GM18873 (cell line): ENCODE measurements at regions not wholly inside any gene's neighbourhood (a gene's known extent, or its start where the extent isn't known, plus 50 kb on each side); places are given as distances from the start of the nearest gene placed in this dataset.

Experiments used
- ATAC-seq: cut with Tn5 transposase; IDR thresholded peaks from one replicate; pipeline ENCODE4 v1.9.1; 2021; ENCODE audit warnings: mild to moderate bottlenecking, moderate library complexity, moderate number of reproducible peaks; ENCODE audit not compliant: unreplicated experiment, low FRiP score

DNA sequence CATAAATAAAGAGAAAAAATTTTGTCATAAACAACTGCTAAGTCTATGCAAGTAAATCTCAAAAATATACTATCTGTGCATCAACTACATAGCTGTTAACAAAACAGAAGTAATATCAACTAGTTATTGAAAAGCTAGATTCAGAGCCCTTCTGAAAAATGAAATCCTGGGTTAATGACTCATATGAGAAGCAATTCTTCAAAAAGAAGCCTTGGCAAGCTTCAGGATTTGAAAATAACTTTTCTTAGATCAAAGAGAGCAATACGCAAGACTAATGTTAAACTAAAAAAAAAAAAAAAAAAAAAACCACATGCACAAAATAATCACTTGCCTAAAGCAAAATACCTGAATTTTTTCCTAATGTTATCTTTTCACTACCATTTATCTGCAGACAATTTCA is 566.1 kb upstream of the BOD1L1 start:
- no peak for ATAC-seq

DNA sequence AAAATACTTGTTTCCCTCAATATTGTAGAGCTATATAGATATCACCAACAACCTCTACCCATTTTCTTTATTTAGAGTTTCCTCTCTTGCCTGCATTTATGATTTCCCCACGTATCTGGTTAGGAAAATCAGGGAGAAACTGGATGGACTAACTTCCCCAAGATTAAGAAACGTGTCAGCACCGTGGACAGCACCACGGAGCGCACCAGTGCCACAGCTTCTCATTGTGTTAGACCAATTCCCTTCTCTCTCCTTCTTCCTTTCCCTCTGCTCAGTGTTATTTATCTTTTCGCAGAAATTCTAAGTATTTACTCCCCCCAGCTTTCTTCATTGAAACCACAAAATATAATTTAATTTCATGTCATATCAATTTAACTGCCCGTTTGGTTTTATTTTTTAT is 568.6 kb upstream of the BOD1L1 start:
- ATAC-seq: no peak

DNA sequence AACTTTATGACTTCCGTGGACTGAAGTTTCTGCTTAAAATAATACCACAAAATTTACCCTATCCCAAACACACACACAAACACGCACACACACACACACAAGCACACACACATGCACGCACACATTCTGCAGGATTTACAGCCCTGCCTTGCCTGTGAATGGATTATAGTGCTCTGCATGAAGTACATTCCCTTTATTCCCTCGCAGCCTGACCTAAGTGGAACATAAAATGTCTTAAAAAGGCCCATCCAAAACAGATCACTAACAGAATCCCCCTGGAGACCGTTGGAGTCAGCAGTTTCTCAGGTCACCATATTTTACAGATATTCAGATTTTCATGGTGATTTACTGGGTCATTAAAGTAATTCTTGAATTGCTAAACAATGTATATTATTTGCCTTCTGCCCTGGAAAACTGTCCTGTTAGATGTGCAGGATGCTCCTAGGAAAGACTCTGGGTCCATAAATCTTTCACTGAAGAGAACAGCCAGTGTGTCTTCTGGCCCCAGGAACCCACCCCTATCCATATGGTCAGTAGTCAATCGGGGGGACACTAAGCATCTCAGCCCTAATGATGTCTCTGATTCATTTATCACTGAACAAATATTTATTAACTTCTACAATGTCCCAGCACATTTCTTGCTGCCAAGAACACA is 587.7 kb upstream of the BOD1L1 start:
- no peak for ATAC-seq

DNA sequence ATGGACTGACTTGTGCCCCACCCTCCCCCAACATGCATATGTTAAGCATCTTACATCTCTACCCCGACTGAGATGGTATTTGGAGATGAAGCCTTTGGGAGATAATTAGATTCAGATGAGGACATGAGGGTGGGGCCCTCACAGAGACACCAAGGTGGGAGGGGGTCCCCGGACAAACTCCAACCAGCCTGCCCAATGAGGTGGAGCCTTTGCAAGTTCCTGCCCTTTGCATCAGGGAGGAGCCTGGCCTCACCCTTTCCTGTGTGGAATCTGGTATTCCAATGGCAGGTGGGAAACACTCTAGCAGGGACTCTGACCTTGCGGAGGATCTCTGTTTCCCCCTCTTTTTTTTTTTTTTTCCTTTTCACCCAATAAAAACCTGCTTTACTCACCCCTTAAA is 589.9 kb upstream of the BOD1L1 start:
- ATAC-seq: no peak

DNA sequence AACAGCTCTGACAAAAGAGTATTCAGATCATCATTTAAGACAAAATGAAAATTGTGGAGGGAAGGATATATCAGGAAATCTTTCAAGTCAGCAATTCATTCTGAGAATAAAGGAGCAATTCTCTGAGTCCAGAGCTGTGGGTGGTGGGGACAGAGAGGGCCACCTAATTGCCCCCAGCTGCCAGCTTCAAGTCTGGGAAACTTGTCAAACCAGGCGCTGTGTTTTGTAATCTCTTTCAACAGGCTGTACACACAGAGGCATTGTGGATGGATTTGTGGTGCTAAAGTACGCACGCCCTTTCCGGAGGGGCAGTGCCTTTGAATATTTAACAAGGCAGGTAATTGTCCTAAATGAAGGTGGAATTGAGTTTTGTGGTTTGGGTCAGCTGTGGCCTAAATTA is 591.1 kb upstream of the BOD1L1 start:
- no peak for ATAC-seq

DNA sequence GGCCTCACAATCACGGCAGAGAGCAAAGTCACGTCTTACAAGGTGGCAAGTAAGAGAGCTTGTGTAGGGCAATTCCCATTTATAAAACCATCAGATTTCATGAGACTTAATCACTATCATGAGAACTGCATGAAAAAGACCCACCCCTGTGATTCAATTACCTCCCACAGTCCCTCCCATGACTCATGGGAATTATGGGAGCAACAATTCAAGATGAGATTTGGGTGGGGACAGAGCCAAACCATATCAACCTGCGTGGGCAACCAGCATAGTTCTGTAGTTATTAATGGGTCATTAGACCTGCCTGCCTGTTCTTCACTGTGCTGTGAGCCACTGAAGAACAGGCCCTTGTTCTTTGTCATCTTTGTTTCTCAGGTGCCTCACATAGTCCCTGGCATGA is 593.7 kb upstream of the BOD1L1 start:
- ATAC-seq: no peak

DNA sequence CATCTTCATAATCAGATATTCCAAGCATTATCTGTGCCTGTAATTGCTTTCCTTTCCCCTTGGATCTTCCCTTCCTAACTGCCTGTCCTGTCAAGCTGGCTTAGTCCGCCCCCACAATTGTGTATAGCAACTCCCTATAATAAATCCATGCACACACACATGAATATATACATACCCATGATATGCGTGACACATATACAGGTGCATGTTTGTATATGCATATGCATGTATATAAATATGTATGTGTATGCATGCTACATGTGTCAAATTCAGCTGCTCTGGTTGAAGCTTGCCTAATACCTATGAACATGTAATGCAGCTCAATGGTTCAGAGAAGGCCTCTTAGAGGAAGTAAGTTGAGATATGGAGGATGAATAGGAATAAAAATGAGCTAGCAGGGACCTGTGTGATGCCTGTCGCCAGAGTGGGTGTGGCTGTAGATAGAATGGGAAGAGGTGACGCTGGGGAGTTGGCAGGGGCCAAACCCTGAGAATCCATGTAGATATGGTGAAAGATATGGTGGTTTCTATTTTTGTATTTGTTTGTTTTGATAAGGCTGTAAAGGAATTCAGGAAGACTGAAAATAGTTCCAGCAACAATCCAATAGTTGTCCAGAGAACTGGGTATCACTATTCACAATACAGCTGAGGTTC is 595.0 kb upstream of the BOD1L1 start:
- no peak for ATAC-seq

DNA sequence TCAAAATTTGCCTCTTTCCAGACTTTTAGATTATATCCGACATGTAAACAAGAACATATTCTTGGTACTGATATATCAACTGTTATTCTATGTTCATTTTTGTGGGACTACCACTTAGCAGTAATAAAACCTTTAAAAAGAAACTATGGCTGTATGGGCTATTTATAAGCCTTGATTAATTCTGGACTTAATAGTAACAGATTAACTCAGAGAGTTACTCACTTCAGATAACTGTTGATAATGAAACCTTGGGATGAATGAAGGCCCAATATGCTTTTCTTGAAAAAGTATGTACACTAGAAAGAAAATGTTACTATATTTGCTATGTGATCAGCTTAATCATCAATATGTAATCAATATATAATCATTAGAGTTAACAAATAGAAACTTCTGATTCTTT is 595.9 kb upstream of the BOD1L1 start:
- no peak for ATAC-seq

DNA sequence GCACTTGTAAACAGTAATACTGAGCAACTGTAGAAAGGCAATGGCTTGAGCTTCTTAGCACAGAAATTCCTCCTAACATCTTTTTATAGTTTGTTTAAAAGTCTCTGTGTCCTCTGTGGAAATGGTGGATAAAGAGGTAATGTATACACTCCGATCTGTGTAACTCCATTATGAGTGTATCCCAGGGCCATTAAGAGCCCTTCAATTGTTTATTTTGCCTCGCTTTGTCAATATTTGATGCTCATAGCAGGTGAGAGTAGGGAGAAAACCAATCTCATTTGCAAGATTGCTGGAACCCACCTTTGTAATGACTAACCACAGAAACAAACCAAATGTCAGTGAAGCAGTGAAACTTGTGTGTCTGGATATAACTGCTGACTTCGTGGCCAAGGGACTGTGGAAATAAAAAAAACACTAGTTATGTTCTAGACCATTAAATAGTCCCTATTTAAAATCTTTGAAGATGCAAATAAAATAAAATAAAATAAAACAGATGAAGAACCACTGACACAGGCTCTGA is 598.2 kb upstream of the BOD1L1 start:
- peak; percentile 66 for ATAC-seq

DNA sequence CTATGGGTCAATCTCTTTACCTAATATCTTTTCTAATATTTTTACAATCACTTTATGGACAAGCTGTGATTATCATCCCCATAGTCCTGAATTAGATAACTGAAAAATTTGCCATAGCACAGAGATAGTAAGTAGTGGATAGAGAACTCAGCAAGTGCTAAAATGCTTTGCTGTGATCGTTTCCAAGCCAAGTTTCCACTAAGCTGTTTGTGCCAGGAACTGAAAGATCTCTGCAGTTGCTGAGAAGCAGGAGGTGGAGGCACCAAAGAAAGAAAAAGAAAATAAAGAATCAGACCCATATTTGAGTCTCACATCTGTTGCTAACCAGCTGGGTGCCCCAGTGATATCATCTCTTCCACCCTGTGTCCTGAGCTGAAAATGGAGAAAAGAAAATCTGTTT is 605.6 kb upstream of the BOD1L1 start:
- ATAC-seq: no peak

DNA sequence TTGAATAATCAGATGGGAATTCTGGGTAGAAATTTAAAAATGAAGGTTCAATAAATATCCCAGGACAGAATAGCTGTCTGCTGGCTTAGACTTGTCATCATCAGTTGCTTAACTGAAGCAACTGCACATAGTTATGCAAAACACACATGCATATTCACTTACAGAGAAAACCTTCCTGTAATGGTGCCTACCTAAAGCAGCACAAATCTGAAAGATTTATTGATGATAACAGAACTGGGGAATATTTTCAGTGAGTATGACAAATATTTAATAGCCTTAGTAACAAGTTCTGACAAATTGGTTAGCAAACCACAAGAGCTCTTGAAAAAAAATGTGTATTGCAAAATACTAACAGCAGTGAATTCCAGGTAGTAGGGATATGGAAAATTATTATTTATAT is 606.8 kb upstream of the BOD1L1 start:
- ATAC-seq: no peak

DNA sequence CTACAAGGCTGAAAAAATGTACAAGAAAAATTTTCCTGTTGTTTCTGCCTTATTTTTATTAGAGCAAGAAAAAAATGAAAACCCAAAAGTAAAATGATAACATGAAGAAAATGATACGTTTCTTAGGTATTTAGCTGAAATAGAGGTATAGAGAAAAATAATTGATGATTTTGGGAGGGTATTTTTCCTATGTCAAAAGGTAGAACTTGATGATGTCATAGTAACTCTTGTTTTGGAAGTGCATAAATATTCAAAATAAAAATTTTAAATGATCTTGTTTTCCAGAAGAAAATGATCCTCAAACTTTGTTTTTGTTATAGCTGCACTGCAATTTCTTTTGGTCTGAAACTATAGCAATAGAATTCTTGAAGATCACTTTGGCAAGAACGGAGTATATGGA is 608.8 kb upstream of the BOD1L1 start:
- ATAC-seq: no peak

DNA sequence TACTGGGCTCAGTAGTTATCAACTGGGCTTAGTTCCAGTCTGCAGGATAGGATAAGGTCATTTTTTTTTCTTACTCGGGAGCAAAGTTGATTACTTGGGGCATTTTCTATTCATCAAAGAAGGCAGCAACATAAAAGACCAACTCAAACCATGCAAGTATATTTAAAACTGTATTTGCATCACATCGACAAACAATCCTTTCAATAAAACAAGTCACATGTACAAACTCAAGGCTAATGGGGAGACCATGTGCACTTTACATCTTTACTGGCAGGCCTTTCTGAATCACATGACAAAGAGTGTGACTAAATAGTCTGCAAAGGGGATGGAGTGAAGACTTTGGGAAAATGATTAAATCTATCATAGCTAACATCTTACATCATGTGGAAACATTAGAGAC is 610.4 kb upstream of the BOD1L1 start:
- ATAC-seq: no peak

DNA sequence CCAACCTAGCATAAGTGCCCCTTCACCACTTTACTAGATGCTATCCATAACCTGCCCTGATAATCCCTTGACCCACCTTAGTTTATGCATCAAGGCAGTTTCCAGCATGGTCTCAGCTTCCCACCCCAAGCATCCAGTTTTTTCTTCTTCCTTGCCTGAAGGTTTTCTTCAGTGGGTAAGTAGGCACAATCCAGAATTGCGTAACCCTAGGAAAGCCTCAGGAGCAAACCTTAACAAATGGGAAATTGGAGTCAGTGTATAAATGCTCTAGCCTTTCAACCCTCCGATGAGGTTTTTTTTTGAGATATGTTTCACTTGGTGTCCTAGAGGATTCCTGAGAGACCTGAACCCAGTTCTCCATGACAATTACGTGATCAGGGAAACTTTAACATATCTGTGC is 614.0 kb upstream of the BOD1L1 start:
- ATAC-seq: no peak

DNA sequence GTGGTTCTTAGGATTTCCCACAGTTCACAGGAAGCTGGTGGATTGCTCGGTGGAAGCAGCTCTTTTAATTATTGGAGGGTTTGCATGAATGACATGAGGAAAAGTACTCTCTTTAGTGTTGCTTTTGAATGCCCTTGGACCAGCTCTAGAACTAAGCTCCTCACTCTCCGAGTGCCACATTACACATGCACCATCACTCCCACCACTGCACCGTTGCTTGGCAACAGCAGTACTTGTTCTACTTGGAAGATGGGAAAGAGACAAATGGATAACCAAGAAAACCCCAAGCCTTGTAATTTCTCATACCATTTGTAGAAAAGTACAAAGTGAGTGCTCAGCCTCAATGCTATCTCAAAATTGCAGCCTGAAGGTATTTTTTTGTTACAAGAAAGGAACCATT is 620.2 kb upstream of the BOD1L1 start:
- no peak for ATAC-seq

DNA sequence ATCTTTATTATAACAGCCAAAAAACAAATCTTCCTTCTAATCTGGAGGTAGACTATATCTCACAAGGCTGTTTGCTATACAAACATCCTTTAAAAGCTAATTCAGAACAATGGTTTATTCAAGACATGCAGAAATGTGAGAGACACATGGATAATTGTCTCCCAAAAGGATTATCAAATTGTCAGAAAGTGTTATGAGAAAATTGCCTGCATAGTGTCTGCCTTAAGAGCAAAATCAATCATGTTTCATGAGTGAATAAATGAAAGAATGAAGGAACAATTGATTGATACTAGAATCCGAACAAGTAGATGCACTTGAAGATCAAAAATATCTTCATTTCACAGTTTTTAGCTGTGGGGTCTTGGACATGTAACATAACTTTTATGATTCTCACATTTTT is 621.7 kb upstream of the BOD1L1 start:
- ATAC-seq: no peak

DNA sequence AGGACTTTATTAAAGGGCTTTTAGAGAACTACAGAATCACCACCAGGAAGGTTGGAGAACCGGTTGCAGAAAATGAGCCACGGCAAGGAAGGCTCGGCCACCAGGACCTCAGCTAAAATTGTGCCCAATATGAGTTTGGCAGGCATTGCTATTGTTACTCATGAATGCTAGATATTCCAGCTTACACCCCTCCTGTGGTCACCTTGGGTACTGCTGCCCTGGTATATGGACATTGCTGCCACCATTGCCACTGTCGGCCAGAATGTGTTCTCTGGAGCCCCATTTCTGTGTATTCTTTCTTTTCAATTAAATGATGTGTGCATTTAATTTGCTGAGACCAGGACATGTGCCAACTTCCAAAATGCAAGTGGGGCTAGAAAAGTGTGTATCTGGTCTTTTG is 626.7 kb upstream of the BOD1L1 start:
- ATAC-seq: no peak

DNA sequence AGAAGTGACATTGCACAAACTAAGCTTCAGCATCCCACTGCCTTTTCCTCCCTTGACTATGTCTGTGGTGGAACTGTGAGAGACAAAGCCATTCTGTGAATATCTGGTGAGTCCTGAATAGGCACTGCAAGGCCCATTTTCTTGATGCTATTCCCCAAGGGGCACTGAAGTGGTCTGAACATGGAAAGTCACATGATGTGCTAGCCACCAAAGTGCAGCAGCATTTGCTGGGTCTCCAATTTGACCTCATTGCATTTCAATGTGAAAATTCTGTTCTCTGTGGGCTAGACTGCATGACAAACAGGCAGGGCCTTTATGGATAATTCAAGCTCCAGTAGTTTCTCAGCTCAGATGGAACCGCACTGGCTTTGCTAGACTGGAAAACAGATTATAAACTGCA is 627.4 kb upstream of the BOD1L1 start:
- ATAC-seq: no peak

DNA sequence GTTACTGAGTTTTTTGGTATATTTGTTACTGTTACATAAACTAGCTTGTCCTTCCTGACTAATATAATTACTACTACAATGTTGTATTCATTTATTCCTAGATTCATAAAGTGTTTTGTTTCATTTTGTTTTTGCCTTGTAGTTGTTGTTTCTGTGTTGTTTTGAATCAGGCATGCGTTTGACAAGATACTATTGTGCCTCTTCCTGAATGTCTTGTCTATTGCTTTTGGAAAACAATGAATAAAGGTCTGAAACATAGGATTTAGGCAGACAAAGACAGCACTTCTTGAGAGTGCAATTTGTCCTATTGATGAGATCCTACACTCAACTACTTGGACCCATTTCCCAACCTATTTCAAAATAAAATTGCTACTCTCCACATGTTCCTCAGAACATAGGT is 630.4 kb upstream of the BOD1L1 start:
- no peak for ATAC-seq

DNA sequence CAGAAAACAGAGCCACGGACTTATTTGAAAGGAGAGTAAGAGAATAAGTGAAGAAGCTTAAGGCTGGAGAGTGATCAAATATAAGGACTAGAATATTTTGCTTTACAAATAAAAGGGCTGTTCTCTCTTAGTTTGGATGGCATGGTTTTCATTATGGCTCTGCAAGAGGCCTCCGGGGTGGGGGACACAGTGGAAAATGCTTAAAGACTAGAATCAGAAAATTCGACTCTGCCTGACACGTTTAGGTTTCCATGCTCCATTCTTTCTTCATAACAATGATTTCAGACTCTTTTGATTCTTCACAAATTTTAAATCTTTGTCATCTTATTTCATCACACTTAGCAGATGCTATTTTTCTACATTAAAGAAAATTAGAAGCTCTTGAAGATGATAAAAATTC is 632.4 kb upstream of the BOD1L1 start:
- no peak for ATAC-seq

DNA sequence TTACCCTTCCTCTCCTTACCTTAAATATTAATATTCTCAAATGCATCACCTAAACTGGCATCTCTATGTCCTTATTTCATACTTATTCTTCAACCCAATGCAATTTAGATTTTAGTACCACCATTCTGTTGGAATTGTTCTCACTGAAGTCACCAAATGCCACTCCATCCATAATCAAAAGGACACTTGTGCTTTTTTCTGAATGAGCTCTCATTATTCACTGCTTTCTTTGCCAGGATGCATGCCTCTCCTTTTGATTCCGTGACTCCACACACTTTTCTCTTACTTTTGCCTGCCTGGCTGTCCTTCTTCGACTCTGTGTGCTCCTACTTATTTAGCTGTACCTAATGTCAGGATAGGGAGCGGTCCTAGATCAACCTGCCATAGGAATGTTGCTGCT is 633.1 kb upstream of the BOD1L1 start:
- no peak for ATAC-seq

DNA sequence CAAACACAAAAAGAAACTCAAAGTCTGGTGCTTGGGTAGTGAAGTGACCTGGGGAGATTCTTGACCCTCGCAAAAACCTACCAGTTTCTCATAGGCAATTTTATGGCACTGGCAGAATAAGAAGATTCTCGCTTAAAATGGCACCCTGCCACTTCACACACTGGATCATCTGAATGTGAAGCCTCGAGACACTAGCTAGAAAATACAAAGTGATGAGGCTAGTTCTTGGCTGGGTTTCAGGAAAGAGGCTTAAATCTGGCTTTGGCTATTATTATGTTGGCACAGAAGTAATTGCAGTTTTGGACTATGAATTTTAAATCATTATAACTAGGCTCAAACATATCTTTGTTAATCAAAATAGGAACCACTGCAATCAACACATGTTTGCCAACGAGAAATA is 634.7 kb upstream of the BOD1L1 start:
- no peak for ATAC-seq
